Cerebellar cortex (tissue), 1 donor: ENCODE measurements at regions not wholly inside any gene's neighbourhood (a gene's known extent, or its start where the extent isn't known, plus 50 kb on each side); places are given as distances from the start of the nearest gene placed in this dataset.
"Not testable (repeated sequence)": the region's sequence is repeated elsewhere in the genome, so short reads cannot be mapped to it uniquely, and the experiment has no call there.

Experiments
- DNase-seq: peaks from one replicate; pipeline ENCODE4 v3.0.0-alpha.2; 2015; ENCODE audit warnings: low spot score

DNA sequence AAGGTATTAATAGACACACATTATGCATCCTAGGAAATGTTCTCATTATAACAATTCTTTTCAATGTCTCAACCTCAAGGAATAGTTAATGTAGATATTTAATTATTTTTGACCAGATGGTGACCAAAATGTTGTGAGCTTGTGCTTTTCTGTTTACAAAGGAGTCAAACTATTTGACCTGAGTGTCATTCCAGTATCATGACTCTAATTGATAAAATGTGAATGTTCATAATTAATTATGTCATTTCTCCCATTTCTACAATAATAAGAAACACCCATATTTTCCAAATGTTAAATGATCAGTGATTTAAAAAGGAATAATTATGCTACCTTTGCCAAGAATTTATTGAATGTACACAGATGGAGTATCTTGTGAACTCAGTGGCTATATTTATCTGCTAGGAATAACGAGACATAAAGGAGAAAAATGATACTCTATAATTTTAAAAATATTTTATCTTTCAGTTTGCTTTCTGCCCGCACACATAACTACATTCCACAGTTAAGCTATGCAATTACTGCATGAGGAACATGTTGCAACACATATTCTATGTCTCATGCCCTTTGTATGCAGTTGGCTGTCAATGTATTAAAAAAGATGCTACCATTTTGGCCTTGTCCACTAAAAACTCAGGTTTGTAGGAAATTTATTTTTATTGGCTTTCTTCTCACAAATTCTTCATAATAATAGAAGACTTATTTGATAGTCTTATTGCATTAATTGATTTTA is 376.7 kb upstream of the CCDC179 start:
- DNase-seq, result no peak

DNA sequence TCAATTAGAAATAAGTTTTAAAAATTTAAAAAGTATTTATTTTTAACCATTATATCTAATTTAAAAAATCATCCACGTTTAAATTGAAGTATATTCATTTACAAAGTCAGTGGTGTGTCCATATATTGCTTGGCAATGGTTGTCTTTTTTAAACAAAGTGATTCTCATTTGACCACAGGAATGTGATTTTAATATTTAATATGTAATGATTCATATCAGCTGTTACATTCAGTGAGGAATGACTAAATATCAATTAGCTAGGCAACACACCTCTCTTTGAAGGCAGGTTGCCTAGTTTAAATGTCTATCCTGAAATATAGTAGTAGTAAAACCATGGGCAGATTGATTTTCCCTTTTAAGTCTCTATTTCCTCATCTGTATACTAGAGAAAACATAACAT is 392.2 kb upstream of the CCDC179 start:
- DNase-seq, result no peak

DNA sequence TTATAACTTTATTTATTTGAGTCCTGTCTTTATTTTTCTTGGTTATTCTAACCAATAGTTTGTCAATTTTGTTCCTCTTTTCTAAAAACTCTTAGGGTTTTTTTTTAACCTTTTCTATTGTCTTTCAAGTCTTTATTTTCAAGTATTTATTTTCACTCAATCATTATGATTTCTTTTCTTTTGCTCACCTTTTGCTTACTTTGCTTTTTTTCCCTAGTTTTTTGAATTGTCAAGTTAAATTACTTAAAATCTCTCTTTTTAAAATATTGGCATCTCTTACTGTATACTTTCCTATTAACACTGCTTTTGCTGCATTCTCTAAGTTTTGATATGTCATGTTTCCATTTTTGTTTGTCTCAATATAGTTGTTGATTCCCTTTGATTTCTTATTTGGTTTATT is 396.8 kb upstream of the CCDC179 start:
- no peak for DNase-seq

DNA sequence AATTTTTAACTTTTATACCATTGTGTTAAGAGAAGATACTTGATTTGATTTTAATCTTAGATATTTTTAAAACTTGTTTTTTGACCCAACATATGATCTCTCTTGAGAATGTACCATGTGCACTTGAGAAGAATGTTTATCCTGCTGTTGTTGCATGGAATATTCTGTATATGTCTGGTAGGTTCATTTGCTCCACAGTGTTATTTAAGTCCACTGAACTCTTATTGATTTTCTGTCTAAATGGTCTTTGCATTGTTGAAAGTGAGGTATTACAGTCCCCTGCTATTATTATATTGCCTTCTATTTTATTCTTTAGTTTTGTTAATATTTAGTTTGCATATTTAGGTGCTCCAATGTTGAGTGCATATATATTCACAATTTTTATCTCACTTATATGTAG is 397.3 kb upstream of the CCDC179 start:
- no peak for DNase-seq

DNA sequence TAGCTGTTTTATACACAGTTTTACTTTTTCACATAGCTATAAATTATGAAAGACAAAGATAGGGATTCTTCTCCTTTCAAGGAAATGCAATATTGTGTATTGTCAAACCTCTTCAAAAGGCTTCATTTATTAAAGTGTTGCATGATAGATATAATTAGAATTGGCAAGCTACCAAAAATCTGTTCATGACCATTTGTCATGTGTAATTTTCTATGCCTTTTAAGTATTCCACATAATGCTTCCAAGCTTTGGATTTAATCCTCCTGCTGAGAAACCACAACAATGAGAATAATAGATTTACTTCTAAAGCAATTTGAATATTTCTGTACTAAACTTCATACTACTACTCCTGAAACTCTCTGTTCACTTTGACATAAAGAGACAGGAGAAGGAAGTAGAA is 403.2 kb upstream of the CCDC179 start:
- no peak for DNase-seq

DNA sequence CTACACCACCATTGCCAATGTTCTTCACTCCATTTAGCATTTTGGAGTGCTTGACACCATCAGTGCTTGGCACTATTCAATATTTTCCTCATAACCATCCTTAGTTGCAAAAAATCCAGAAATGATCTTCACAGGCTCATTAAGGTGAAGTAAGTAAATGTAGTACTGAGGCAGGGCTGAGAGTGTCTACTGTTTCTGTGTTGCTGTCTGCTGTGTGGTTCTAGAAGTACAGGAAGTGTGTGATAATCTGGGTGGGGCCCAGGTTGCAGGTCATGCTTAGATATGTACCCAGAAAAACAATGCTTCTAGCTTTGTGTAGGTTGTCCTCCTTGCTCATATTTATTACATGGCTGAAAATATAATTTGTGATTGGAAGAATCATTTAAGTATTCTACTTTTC is 411.8 kb upstream of the CCDC179 start:
- no peak for DNase-seq

DNA sequence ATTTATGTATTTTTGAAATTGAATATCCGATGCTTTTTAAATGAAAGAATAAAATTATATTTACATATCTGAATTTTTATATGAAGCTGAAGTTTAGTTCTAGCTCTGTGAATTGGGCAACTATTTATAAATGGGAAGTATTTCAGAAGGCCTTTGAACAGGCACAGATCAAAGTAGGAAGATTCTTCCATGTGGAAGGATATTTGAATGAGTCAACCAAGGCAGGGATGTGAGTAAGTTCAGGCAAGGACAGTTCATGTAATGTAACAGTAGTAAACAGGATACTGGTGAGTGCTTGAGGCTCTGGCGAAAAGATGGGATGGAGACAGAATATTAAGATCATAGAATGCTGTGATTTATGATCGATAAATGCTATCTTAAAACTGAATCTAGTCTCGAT is 417.8 kb upstream of the CCDC179 start:
- DNase-seq, result no peak

DNA sequence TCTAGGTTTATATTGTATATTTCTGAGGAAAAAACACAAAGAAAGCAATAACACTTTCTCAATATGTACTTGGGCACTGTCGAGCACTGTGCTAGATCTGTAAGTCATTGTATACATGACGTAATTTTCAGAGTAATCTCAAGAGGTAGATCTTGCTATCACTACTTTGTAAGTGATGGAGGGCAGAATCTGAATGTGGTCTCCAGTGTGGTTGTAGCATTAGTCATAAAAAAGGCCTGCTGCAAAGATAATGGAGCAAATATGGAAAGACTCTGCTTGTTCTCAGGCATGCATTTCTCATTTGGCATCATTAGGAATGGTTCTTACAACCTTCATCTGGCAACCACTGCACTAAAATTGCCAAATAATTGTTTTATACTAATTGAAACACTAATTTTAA is 419.8 kb upstream of the CCDC179 start:
- DNase-seq, result no peak

DNA sequence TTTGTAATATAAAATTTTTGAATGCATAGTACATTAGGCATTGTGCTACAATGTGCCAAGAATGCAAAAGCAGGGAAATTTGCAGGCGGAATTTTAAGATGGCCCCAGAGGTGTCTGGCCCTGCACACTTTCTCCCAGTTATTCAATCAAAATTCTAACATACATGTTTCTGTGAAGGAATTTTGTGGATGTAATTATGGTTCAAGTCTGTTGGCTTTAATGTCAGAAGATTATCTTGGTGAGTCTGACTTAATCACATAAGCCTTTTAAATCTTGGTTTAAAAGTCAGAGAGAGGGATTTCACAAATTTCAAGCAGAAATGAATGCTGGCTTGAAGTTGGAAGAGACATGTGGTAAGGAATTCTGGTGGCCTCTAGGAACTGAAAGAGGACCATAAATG is 423.4 kb upstream of the CCDC179 start:
- no peak for DNase-seq

DNA sequence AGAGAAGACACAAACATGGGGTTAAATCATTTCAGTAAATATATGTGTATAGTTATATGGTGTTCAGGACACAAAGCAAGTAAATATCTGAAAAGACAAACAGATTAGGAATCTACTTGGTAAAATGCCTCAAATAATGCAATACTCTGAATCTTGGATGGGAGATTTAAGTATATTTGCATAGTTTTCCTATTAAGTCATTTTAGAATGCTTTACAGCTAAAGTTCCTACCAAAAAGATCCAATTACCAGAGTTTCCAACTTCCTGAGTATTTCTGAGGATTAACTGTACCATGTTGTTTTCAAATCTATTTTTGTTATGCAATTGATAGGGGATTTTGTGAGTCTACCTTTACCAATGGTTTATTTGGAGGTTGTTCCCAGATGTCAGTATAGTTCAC is 424.4 kb upstream of the CCDC179 start:
- no peak for DNase-seq

DNA sequence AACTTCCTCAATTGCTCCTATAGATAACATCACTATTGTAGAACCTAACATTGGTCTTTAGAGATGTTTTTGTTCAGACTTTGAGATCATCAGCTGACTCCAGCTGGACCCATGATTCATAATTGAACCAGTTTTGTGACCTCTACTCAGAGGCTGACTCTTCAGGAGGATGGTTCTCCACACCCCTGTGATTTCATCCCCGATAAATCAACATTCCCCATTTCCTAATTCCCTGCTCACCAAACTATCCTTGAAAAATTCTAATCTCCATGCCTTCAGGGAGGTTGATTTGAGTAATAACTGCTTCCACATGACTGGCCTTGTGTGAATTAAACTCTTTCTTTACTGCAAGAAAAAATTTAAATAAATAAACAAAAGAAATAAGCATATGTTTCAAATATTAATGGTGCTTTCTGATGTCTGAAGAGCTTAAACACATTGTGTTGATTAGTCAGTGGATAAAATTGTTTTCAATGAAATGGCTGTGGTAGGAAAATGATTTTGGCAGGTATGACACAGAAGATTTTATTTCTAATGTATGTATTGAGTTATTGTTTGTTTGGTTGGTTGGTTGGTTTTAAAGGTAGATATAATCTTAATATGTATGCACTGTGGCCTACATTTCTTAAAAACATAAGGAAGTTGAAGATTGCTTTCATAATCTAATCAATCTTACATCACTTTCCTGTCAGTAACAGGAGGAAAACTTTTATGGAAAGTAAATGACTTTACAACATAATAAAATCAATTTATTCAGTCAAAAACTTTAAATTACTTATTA is 427.9 kb upstream of the CCDC179 start:
- DNase-seq, result no peak

DNA sequence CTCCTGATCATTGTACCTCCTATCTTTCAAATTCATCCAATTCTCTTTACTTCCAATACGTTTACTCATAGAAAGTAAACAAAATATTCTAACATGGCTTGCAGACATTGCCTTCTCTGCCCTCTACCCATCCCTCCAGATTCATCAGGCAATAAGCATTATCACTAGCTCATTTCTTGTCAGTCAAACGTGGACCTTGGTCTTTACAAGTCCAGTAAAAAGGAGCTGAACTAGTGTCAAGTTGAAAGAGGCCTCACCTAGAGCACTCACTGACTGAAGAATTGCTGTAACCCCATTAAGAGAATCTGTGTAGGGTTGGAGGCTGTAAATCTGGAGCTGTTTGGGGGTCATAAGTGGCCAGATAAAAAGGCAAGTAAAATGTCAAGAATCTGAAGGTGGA is 435.0 kb upstream of the CCDC179 start:
- no peak for DNase-seq

DNA sequence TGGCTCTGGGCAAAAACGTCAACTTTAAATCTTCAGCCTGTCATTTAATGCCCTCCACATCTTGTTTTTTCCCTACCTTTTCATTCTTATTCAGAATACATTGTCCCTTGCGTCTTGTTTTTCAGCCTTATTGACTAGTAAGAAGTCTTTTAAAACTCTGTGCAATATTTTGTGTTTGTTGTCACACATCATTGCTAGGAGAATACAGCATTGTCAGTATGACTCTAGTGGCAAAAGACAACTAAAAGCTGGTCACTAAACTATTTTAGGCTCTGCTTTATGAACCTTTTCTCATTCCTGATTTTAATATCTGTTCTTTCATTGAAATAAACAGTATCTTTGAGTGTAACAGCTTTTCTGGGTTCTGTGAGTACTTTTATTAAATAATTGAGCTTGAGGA is 447.8 kb upstream of the CCDC179 start:
- DNase-seq, result no peak

DNA sequence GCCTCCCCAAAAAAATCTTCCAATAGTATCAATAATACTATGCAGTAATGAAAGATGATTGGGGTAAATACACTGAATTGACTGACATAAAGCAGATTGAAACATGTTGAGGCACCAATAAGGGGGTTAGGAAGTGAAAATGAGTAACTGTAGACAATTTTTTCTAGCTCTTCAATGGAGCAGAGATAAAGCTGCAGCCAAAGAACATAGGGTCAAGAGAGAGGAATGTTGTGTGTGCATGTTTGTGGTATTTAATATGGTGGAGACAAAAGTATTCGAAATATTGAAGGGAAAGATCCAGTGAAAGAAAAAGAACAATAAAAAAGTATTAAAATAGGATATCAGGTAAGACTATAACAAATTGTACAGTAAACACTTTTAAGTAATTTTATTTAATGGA is 450.0 kb upstream of the CCDC179 start:
- DNase-seq, result no peak

DNA sequence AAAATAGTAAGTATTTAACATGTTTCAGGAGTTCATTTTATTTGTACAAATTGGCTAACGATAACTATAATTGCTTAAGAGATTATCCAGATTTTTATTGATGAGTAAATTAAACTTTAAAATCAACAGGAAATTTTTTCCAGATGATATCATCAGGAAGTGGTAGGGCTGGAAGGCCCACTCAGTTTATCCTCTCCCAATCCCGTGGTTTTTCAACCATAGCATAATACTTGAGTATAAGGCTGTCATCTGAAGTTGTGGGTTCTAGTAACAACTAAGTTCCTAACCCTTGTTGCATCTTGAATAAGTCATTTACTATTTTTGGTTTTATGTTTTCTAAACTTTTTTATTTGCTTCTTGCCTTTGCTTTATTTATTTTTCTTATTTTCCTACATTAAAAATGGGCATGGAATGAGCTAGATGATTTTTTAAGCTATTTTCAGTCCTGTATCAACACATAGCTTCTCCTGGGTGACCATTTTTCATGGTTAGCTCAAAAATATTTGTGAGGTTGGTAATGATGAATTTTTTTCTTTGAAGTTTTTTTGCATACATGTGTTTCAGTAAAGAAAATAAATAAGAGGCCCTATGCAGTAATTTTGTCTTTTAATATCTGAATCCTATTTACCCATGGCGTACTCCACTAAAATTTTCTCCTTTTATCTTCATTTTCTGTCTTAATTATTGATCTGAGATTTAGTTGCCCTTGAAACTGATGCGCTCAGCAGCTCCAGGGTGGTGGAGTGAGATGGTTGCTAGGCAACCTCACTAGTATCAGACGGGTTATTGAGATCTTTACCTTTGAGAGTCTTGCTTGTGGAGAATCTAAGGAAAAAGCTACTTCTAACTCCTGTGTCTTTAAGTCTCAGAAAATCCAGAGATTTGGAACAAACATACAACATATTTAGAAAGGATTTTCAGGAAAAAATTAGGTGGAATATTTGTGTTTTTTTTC is 452.0 kb upstream of the CCDC179 start:
- DNase-seq, result no peak

DNA sequence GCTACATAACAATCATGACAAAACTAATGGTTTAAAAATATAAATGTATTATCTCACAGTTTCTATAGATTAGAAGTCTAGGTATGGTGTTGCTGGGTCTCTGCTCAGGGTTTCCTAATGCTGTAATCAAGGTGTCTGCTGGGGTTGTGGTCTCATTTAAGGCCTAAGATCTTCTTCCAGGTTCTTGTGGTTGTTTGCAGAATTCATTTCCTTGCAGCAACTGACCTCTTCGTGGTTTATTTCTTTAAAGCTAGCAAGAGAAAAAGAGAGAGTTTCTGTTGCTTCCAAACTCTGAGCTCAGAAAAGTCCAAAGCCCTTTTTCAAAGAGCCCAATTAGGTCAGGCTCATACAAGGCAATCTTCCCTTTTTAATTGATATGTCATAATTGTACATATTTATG is 452.7 kb upstream of the CCDC179 start:
- DNase-seq, result no peak

DNA sequence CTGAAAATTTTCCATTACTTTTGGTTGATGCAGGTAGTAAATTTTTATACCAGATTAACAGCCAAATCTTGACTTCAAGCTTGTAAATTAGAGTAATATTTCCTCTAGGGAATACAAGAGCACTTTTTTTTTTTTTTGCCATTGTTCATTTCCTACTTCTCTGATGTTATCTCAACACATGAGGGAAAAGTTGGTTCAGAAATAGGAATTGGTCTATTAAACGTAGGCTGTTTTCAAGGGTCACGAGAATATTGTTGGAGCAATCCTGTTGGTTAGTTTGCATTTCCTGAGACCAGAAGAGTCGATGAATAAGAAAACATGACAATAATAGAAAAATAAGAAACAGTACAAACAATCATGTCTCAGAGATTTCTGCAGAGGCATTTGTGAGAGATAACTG is 453.9 kb upstream of the CCDC179 start:
- DNase-seq, result no peak

DNA sequence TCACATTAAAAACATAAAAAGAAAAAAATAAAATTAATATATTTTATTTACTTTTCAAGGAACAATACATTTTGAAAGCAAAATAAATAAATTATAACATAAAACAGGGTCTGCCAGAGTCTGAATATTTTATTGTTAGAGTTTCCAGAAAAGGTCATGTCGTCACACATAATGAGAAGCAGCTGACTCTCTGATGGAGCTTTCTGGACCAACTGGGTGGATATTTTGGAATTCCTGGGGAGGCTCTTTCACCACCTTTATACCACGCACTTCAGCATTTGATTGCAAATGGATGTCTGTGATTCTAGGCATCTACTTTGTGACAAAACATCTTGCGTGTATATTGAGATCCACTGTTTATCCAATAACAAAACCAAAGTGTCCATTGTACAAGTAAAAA is 455.0 kb upstream of the CCDC179 start:
- DNase-seq, result no peak

DNA sequence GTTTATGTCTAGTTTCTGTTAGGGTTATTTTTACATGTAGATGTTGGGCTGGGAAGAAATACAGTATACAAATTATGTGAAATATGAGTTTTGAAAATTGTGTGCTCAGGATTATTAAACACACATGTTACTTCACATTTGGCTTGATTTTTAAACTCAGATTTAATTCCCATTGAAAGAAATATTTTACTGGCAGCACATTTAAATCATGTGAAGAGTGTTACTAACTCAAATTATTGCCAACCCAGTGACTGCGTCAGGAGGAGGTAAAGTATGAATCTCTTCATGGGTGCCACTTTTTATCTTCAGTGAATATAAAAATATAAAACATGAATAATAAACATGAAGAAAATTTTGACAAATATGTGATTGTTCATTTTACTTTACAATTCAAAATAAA is 457.5 kb upstream of the CCDC179 start:
- no peak for DNase-seq

DNA sequence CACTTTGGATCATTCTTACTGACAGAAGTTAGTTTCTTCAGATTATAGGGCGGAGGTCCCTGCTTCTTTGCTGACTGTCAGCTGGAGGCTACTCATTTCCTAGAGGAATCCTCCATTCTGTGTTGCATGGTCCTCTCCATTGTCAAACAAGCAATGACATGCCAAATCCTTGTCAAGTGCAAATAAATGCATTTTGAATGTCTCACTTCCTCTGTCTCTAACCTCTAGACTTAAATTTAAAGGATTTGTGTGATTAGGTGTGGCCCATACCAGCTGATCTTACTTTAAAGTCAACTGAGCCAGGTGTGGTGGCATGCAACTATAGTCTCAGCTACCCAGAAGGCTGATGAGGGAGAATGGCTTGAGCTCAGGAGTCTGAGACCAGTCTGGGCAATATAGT is 458.4 kb upstream of the CCDC179 start:
- no peak for DNase-seq

DNA sequence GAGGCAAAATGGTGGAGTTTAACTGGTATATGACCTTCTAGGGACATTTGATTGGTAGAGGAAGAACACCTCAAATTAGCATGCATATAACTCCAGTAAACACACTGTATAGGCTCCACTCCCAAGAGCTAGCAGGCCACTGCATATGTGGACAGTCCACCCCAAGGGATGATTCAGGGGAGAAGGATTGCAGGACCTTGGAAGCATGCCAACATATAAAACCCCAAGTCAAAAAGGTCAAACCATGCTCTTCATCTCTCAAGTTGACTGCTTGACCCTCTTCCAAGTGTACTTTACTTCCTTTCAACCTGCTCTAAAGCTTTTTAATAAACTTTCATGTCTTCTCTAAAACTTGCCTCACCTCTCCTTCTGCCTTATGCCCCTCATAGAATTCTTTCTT is 459.9 kb upstream of the CCDC179 start:
- no peak for DNase-seq

DNA sequence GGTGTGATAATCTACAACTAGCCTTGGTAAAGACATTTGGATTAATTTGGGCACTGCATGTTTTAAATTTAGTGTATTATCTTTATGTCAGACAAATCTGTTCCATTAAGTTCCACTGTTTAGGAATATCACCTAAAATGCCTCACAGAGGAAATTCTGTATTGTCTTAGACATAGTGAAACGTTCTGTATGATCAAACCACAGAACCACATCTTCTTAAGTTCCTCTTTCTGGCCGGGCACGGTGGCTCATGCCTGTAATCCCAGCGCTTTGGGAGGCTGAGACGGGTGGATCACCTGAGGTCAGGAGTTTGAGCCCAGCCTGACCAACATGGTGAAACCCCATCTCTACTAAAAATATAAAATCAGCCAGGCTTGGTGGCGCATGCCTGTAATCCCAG is 475.3 kb upstream of the CCDC179 start:
- not testable (repeated sequence) for DNase-seq

DNA sequence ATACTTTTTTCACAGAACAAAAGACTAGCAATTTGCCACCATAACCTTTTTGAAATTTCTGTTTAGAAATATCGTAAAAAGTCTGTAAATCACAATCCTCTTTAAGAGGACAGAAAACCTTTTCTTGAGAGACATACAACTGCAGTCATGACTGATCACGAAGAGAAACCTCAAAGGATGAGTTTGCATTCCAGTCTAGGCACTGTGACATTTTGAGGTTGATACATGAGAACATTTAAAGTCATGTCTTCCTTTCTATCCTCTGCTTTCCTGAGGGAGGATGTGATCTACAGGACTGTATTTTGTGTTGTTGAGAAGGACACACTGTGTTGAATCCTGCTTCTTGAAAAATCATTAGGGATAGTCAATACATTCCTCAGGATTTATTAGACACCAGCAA is 476.7 kb upstream of the CCDC179 start:
- DNase-seq, result no peak
